H9 (cell line): ENCODE measurements at regions not wholly inside any gene's neighbourhood (a gene's known extent, or its start where the extent isn't known, plus 50 kb on each side); places are given as distances from the start of the nearest gene placed in this dataset.

Experiments used
- DNase-seq: peaks from one replicate; pipeline ENCODE4 v3.0.0-alpha.2; 2017
- H2AFZ ChIP-seq: one replicate; pipeline ENCODE4 v1.6.1; 2013; ENCODE audit warnings: mild to moderate bottlenecking, low read length, control low read depth, moderate library complexity
- H2AK5ac ChIP-seq: 2 replicates; pipeline ENCODE4 v1.6.1; 2013; ENCODE audit warnings: low read length, control low read depth, mixed read lengths; ENCODE audit not compliant: insufficient read length
- H2BK120ac ChIP-seq: one replicate; pipeline ENCODE4 v1.6.1; 2013; ENCODE audit warnings: low read depth, mild to moderate bottlenecking, low read length, control low read depth, inconsistent platforms; ENCODE audit not compliant: poor library complexity, severe bottlenecking
- H2BK12ac ChIP-seq: 2 replicates; pipeline ENCODE4 v1.6.1; 2013; ENCODE audit warnings: low read length, control low read depth, mixed read lengths, low read depth; ENCODE audit not compliant: insufficient read length
- H2BK15ac ChIP-seq: 2 replicates; pipeline ENCODE4 v1.6.1; 2013; ENCODE audit warnings: low read depth, low read length, control low read depth
- H2BK20ac ChIP-seq: one replicate; pipeline ENCODE4 v1.6.1; 2013; ENCODE audit warnings: low read depth, mild to moderate bottlenecking, low read length, control low read depth, inconsistent platforms; ENCODE audit not compliant: poor library complexity, severe bottlenecking
- H2BK5ac ChIP-seq: 2 replicates; pipeline ENCODE4 v1.6.1; 2013; ENCODE audit warnings: low read length, control low read depth, mixed read lengths; ENCODE audit not compliant: insufficient read length
- H3K14ac ChIP-seq: 2 replicates; pipeline ENCODE4 v1.6.1; 2013; ENCODE audit warnings: low read length, control low read depth; ENCODE audit not compliant: insufficient read depth
- H3K18ac ChIP-seq: 2 replicates; pipeline ENCODE4 v1.6.1; 2013; ENCODE audit warnings: low read depth, mild to moderate bottlenecking, mixed read lengths, low read length, control low read depth; ENCODE audit not compliant: insufficient read length
- H3K23ac ChIP-seq: 2 replicates; pipeline ENCODE4 v1.6.1; 2013; ENCODE audit warnings: low read length, control low read depth, mixed read lengths, low read depth; ENCODE audit not compliant: insufficient read length
- H3K23me2 ChIP-seq: 2 replicates; pipeline ENCODE4 v1.6.1; 2013; ENCODE audit warnings: low read depth, mild to moderate bottlenecking, mixed read lengths, low read length, control low read depth; ENCODE audit not compliant: insufficient read length, poor library complexity, severe bottlenecking
- H3K27ac ChIP-seq: 2 replicates; pipeline ENCODE4 v1.5.1; 2013; ENCODE audit warnings: low read length, control low read depth, mixed read lengths, low read depth; ENCODE audit not compliant: insufficient read length
- H3K27me3 ChIP-seq: 2 replicates; pipeline ENCODE4 v1.6.1; 2013; ENCODE audit warnings: low read length, control low read depth, inconsistent platforms; ENCODE audit not compliant: insufficient read depth
- H3K4ac ChIP-seq: 2 replicates; pipeline ENCODE4 v1.6.1; 2013; ENCODE audit warnings: low read depth, mild to moderate bottlenecking, control low read depth, inconsistent platforms, low read length, moderate library complexity
- H3K4me1 ChIP-seq: 2 replicates; pipeline ENCODE4 v1.6.1; 2013; ENCODE audit warnings: low read length, control low read depth, inconsistent platforms; ENCODE audit not compliant: insufficient read depth
- H3K4me2 ChIP-seq: 2 replicates; pipeline ENCODE4 v1.6.1; 2013; ENCODE audit warnings: low read length, control low read depth, mixed read lengths; ENCODE audit not compliant: insufficient read length, insufficient read depth
- H3K56ac ChIP-seq: 2 replicates; pipeline ENCODE4 v1.6.1; 2013; ENCODE audit warnings: low read depth, mild to moderate bottlenecking, mixed read lengths, low read length, control low read depth; ENCODE audit not compliant: insufficient read length
- H3K79me1 ChIP-seq: 2 replicates; pipeline ENCODE4 v1.6.1; 2013; ENCODE audit warnings: low read depth, mild to moderate bottlenecking, moderate library complexity, low read length, control low read depth, inconsistent platforms; ENCODE audit not compliant: insufficient read depth, poor library complexity, severe bottlenecking
- H3K79me2 ChIP-seq: 2 replicates; pipeline ENCODE4 v1.6.1; 2013; ENCODE audit warnings: low read length, control low read depth, inconsistent platforms; ENCODE audit not compliant: insufficient read depth
- H3K9ac ChIP-seq: 2 replicates; pipeline ENCODE4 v1.6.1; 2013; ENCODE audit warnings: low read length, control low read depth, mixed read lengths; ENCODE audit not compliant: insufficient read length; ENCODE audit errors: extremely low read depth
- H3K9me3 ChIP-seq: one replicate; pipeline ENCODE4 v1.6.1; 2013; ENCODE audit warnings: low read depth, low read length, inconsistent platforms; ENCODE audit not compliant: control insufficient read depth
- H3T11ph ChIP-seq: one replicate; pipeline ENCODE4 v1.6.1; 2013; ENCODE audit warnings: mild to moderate bottlenecking, low read length, control low read depth, inconsistent platforms
- H4K20me1 ChIP-seq: one replicate; pipeline ENCODE4 v1.6.1; 2013; ENCODE audit not compliant: control insufficient read depth, insufficient read length, insufficient read depth
- H4K5ac ChIP-seq: 2 replicates; pipeline ENCODE4 v1.6.1; 2013; ENCODE audit warnings: low read depth, mild to moderate bottlenecking, mixed read lengths, low read length, control low read depth; ENCODE audit not compliant: insufficient read length
- H4K8ac ChIP-seq: replicated peaks from 2 replicates; pipeline ENCODE4 v1.6.1; 2013; ENCODE audit warnings: low read length, control low read depth, mixed read lengths, low read depth; ENCODE audit not compliant: insufficient read length
- H4K91ac ChIP-seq: 2 replicates; pipeline ENCODE4 v1.6.1; 2013; ENCODE audit warnings: low read depth, mild to moderate bottlenecking, moderate library complexity, mixed read lengths, low read length, control low read depth; ENCODE audit not compliant: insufficient read length
- H3K27ac Mint-ChIP-seq, 3 experiments: 2 replicates in 2 of 3; 3 replicates in 1 of 3; pipeline ENCODE4 v1.8.0; 2020 to 2021; ENCODE audit warnings: mixed read lengths in 3 of 3, mild to moderate bottlenecking in 1 of 3, moderate library complexity in 1 of 3
- H3K27me3 Mint-ChIP-seq: 2 replicates; pipeline ENCODE4 v1.8.0; 2021; ENCODE audit warnings: low read depth, mild to moderate bottlenecking, moderate library complexity, mixed read lengths
- H3K36me3 Mint-ChIP-seq, 3 experiments: 2 replicates in 2 of 3; 3 replicates in 1 of 3; pipeline ENCODE4 v1.8.0; 2020 to 2021; ENCODE audit warnings: low read depth in 3 of 3, mixed read lengths in 3 of 3; ENCODE audit not compliant: insufficient read depth in 1 of 3
- H3K4me1 Mint-ChIP-seq, 2 experiments: 2 replicates each; pipeline ENCODE4 v1.8.0; 2020; ENCODE audit warnings: mixed read lengths in 2 of 2
- H3K4me3 Mint-ChIP-seq, 2 experiments: 2 replicates in 1 of 2; 3 replicates in 1 of 2; pipeline ENCODE4 v1.8.0; 2020 to 2021; ENCODE audit warnings: mild to moderate bottlenecking in 2 of 2, mixed read lengths in 2 of 2, moderate library complexity in 1 of 2
- H3K9me3 Mint-ChIP-seq, 2 experiments: 2 replicates in 1 of 2; 3 replicates in 1 of 2; pipeline ENCODE4 v1.8.0; 2020; ENCODE audit warnings: mild to moderate bottlenecking in 2 of 2, mixed read lengths in 2 of 2, moderate library complexity in 1 of 2
- CTCF ChIP-seq: fragments of 200-600 bp; sonication (generic); conservative IDR thresholded peaks from 3 replicates; pipeline ENCODE4 v1.8.0; 2021; ENCODE audit warnings: antibody characterized with exemption, mild to moderate bottlenecking

DNA sequence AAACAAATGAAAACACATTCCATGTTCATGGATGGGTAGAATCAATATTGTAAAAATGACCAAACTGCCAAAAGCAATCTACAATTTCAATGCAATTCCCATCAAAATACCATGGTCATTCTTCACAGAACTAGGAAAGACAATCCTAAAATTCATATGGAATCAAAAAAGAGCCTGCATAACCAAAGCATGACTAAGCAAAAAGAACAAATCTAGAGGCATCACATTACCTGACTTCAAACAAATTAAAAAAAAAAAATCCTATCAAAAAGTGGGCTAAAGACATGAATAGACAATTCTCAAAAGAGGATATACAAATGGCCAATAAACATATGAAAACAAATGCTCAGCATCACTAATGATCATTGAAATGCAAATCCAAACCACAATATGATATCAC lies 297.5 kb downstream of the NAF1 start:
- Histone ChIP-seq H2BK20ac (no peak overlapping the region), H3K23ac (no peak overlapping the region), H3K4me2 (no peak overlapping the region), H3K9ac (no peak overlapping the region), H3K14ac (no peak overlapping the region), H4K91ac (no peak overlapping the region), H2AK5ac (no peak overlapping the region), H3K18ac (no peak overlapping the region), H3K27me3 (no peaks in the 10 kb centered on the region), H2AFZ (no peak overlapping the region), H3K79me2 (no peaks in the 10 kb centered on the region), H3K4me1 (no peaks in the 10 kb centered on the region), H3K56ac (no peak overlapping the region), H4K20me1 (no peaks in the 10 kb centered on the region), H3T11ph (no peak overlapping the region), H2BK5ac (no peak overlapping the region), H4K5ac (no peak overlapping the region), H3K27ac (no peak overlapping the region), H2BK12ac (no peak overlapping the region), H3K9me3 (no peaks in the 10 kb centered on the region), H3K79me1 (no peaks in the 10 kb centered on the region), H3K4ac (no peak overlapping the region), H3K23me2 (no peaks in the 10 kb centered on the region), H2BK120ac (no peak overlapping the region), H4K8ac (no peak overlapping the region), H2BK15ac (no peak overlapping the region)
- H3K4me1 Mint-ChIP-seq: peaks cover 0 to 5% of the 10 kb centered on the region in 2 experiments; a peak in 1 of 4 replicates
- H3K9me3 Mint-ChIP-seq: peaks cover 7 to 12% of the 10 kb centered on the region in 2 experiments; a peak in 4 of 5 replicates
- peaks cover under 1 to 24% (median 7%) of the 10 kb centered on the region in 3 experiments; a peak in 5 of 7 replicates for H3K36me3 Mint-ChIP-seq
- H3K27ac Mint-ChIP-seq: no peak overlapping the region
- DNase-seq: no peak
- H3K27me3 Mint-ChIP-seq: no peaks in the 10 kb centered on the region
- no peak for TF ChIP-seq CTCF
- no peak overlapping the region for H3K4me3 Mint-ChIP-seq
